ENCODE measurements at regions not wholly inside any gene's neighbourhood (a gene's known extent, or its start where the extent isn't known, plus 50 kb on each side); places are given as distances from the start of the nearest gene placed in this dataset.

DNA sequence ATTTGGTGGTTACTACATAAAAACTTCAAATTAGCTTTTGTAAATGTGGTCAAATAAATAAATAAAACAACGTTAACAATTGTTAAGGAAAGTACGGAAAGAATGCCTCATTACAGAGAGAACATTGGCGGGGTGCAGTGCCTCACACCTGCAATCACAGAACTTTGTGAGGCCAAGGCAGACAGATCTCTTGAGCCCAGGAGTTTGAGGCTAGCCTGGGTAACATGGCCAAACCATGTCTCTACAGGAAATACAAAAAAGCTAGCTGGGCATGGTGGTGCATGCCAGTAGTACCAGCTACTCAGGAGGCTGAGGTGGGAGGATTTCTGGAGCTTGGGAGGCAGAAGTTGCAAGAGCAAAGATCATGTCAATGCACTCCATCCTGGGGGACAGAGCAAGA, 59.4 kb upstream of the VPREB1 start:
- Histone ChIP-seq H3K27me3 (no peaks in the 10 kb centered on the region), H3K9me3 (no peaks in the 10 kb centered on the region), H3K9ac (ENCODE audit: low read depth in 2 of 2, low read length in 2 of 2) (no peak overlapping the region), H3K4me1 (no peaks in the 10 kb centered on the region), H3K4me3 (no peak overlapping the region), H3K36me3 (no peaks in the 10 kb centered on the region), H3K27ac (no peak overlapping the region)
- DNase-seq = no peak
- TF ChIP-seq, protein P1, sequence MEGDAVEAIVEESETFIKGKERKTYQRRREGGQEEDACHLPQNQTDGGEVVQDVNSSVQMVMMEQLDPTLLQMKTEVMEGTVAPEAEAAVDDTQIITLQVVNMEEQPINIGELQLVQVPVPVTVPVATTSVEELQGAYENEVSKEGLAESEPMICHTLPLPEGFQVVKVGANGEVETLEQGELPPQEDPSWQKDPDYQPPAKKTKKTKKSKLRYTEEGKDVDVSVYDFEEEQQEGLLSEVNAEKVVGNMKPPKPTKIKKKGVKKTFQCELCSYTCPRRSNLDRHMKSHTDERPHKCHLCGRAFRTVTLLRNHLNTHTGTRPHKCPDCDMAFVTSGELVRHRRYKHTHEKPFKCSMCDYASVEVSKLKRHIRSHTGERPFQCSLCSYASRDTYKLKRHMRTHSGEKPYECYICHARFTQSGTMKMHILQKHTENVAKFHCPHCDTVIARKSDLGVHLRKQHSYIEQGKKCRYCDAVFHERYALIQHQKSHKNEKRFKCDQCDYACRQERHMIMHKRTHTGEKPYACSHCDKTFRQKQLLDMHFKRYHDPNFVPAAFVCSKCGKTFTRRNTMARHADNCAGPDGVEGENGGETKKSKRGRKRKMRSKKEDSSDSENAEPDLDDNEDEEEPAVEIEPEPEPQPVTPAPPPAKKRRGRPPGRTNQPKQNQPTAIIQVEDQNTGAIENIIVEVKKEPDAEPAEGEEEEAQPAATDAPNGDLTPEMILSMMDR (IDR thresholded peaks at IDR 0.05) = no peak
- intact Hi-C loops (cut with DNase I) = no loop called here

DNA sequence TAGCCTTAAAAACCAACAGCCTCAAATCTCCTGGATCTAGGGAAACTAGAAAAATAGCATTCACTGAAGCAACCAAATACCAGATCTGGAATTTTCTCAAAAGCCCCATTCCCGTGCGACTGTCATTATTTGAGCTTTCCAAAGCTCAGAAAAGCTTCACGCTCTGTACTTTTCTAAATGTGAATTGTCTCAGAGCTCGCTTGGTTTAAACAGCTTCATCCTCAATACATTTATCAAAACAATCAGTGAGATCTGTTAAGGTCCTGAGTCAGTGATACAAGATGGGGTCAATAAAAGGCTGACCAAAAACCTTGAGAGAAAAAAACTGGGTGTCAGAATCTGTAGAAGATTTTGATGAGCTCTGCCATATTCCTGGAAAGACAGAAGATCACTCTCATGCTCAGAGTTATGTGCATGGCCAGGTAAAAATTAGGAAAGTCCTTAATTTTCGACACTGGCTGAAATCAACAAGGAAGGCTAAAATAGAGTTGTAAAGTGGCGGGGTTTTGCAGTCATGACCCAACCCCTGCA, 60.2 kb upstream of the VPREB1 start:
- Histone ChIP-seq H3K4me3 (no peak overlapping the region), H3K9me3 (no peaks in the 10 kb centered on the region), H3K9ac (ENCODE audit: low read depth in 2 of 2, low read length in 2 of 2) (no peak overlapping the region), H3K36me3 (no peaks in the 10 kb centered on the region), H3K4me1 (no peaks in the 10 kb centered on the region), H3K27ac (no peak overlapping the region), H3K27me3 (no peaks in the 10 kb centered on the region)
- intact Hi-C loops (cut with DNase I) = no loop called here
- no peak for DNase-seq
- TF ChIP-seq, protein P1 (IDR thresholded peaks at IDR 0.05) = no peak

DNA sequence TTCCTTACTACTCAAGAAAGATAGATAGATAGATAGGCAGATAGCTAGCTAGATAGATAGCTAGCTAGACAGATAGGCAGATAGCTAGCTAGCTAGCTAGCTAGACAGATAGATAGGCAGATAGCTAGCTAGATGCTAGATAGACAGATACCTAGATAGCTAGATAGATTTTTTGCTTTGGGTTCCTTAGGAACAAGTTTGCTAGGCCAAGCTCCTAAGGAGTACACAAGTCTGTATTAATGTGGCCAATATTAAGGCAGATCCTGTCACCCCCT, 61.7 kb upstream of the VPREB1 start:
- H3K9ac ChIP-seq (ENCODE audit: low read depth in 2 of 2, low read length in 2 of 2) = no peak overlapping the region
- DNase-seq = no peak
- TF ChIP-seq, protein P1 (IDR thresholded peaks at IDR 0.05) = no peak
- intact Hi-C loops (cut with DNase I) = no loop called here
- H3K9me3 ChIP-seq = no peaks in the 10 kb centered on the region
- H3K27ac ChIP-seq = no peak overlapping the region
- H3K36me3 ChIP-seq = no peaks in the 10 kb centered on the region
- H3K4me1 ChIP-seq = no peaks in the 10 kb centered on the region
- H3K4me3 ChIP-seq = no peak overlapping the region
- H3K27me3 ChIP-seq = no peaks in the 10 kb centered on the region

DNA sequence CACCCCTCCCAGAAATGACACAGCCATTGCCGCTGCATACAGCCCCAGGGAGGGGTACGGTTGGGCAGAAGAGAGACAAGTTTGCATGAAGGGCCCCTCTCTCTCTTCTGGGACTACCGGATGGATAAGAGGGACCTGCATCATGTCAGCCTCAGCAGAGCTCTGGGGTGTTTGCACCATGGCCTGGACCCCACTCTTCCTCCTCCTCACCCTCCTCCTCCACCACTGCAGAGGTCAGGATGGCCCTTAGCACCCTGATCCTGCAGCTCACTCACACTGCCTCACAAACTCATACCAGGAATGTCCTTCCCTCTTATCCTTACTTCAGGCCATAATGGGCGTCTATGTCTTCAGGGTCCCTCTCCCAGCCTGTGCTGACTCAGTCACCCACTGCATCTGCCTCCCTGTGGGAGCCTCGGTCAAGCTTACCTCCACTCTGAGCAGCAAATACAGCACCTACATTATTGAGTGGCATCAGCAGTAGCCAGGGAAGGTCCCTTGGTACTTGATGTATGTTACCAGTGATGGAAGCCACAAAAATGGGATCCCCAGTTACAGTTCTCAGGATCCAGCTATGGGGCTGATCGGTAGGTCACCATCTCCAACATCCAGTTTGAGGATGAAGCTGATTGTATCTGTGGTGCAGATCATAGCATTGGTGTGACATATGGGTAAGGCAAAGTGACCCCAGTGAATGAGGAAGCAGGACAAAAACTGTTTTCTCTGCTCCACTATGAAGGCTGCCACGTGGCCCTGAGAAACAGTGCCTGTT, 62.2 kb upstream of the VPREB1 start:
- no peaks in the 10 kb centered on the region for H3K9me3 ChIP-seq
- no peak overlapping the region for H3K27ac ChIP-seq
- TF ChIP-seq, protein P1 (IDR thresholded peaks at IDR 0.05) = no peak
- intact Hi-C loops (cut with DNase I) = no loop called here
- H3K9ac ChIP-seq (ENCODE audit: low read depth in 2 of 2, low read length in 2 of 2) = no peak overlapping the region
- no peaks in the 10 kb centered on the region for H3K27me3 ChIP-seq
- H3K4me1 ChIP-seq = no peaks in the 10 kb centered on the region
- H3K36me3 ChIP-seq = no peaks in the 10 kb centered on the region
- no peak overlapping the region for H3K4me3 ChIP-seq
- DNase-seq = no peak

DNA sequence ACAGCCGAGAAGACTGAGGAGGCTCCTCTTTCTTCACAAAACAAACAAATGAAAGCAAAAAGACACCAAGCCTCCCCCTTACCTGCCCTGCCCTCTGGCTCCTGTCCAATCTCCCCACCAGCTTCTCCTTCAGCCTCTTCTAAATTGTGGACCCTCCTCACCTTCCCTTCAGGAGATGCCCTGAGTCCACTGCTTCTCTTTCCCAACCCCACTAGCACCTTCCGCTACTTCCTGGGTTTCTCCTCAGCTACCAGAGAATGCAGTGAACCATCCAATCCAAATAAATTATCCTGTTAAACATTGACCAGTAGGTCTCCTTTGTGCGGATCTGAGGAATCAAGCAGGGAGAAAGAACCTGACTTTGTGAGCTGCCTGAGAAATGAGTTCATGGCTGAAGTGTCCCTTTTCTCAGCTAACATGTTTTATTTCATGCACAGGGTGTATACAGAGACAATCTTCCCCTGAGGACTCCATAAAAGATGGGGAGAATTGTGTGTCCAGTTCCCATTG, 63.2 kb upstream of the VPREB1 start:
- intact Hi-C loops (cut with DNase I) = no loop called here
- no peak overlapping the region for H3K27ac ChIP-seq
- no peak overlapping the region for H3K9ac ChIP-seq (ENCODE audit: low read depth in 2 of 2, low read length in 2 of 2)
- DNase-seq = no peak
- no peaks in the 10 kb centered on the region for H3K36me3 ChIP-seq
- H3K4me1 ChIP-seq = no peaks in the 10 kb centered on the region
- TF ChIP-seq, protein P1 (IDR thresholded peaks at IDR 0.05) = no peak
- no peak overlapping the region for H3K4me3 ChIP-seq
- no peaks in the 10 kb centered on the region for H3K9me3 ChIP-seq
- H3K27me3 ChIP-seq = no peaks in the 10 kb centered on the region

Data from colonic mucosa (tissue), 4 donors.